ENCODE measurements at regions not wholly inside any gene's neighbourhood (a gene's known extent, or its start where the extent isn't known, plus 50 kb on each side); places are given as distances from the start of the nearest gene placed in this dataset.

DNA sequence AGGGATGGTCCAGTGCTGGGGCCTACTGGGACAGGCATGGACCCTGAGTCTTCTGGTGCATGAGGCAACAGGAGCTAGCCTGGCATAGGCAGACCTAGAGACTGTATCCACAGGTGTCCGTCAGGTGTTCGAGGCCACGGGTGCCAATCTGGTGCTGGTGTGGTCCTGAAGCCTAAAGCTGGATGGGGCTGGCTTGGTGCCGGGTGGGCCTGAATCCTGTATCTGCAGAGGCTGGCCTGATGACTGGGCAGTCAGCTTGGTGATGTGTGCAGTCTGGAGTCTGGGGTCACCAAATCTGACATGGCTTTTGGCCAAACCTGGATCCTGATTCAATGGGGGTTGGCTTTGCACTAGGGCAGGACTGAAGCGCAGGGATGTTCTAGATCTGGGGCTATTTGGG is 269.8 kb upstream of the GRIA3 start:
- TF ChIP-seq POLR2A (IDR thresholded peaks at IDR 0.05; ENCODE audit: low read length) (no peak), SMC3 (IDR thresholded peaks at IDR 0.05) (no peak), EP300 (IDR thresholded peaks at IDR 0.05) (no peak), RAD21 (conservative IDR thresholded peaks at IDR 0.05 in 1 of 2, IDR thresholded peaks at IDR 0.05 in 1 of 2) (no peak), MAFK (IDR thresholded peaks at IDR 0.05; ENCODE audit: partially characterized antibody) (no peak), RCOR1 (IDR thresholded peaks at IDR 0.05; ENCODE audit: low read depth, low read length) (no peak), NR3C1 (IDR thresholded peaks at IDR 0.05) (no peak), ZFP36 (IDR thresholded peaks at IDR 0.05; ENCODE audit: borderline replicate concordance, partially characterized antibody) (no peak), RFX5 (IDR thresholded peaks at IDR 0.05) (no peak), CHD2 (IDR thresholded peaks at IDR 0.05; ENCODE audit: low read length, partially characterized antibody) (no peak)
- TF ChIP-seq, protein P1, sequence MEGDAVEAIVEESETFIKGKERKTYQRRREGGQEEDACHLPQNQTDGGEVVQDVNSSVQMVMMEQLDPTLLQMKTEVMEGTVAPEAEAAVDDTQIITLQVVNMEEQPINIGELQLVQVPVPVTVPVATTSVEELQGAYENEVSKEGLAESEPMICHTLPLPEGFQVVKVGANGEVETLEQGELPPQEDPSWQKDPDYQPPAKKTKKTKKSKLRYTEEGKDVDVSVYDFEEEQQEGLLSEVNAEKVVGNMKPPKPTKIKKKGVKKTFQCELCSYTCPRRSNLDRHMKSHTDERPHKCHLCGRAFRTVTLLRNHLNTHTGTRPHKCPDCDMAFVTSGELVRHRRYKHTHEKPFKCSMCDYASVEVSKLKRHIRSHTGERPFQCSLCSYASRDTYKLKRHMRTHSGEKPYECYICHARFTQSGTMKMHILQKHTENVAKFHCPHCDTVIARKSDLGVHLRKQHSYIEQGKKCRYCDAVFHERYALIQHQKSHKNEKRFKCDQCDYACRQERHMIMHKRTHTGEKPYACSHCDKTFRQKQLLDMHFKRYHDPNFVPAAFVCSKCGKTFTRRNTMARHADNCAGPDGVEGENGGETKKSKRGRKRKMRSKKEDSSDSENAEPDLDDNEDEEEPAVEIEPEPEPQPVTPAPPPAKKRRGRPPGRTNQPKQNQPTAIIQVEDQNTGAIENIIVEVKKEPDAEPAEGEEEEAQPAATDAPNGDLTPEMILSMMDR (IDR thresholded peaks at IDR 0.05) = no peak
- TF ChIP-seq, protein P2, sequence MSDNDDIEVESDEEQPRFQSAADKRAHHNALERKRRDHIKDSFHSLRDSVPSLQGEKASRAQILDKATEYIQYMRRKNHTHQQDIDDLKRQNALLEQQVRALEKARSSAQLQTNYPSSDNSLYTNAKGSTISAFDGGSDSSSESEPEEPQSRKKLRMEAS (IDR thresholded peaks at IDR 0.05) = no peak
- TF ChIP-seq, protein P3, sequence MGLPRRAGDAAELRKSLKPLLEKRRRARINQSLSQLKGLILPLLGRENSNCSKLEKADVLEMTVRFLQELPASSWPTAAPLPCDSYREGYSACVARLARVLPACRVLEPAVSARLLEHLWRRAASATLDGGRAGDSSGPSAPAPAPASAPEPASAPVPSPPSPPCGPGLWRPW (IDR thresholded peaks at IDR 0.05) = no peak
